SU-DHL-6 (cell line): ENCODE measurements at regions not wholly inside any gene's neighbourhood (a gene's known extent, or its start where the extent isn't known, plus 50 kb on each side); places are given as distances from the start of the nearest gene placed in this dataset.

ENCODE experiments used
- H2AFZ ChIP-seq: fragments of 200-600 bp; sonication (generic); 2 replicates; pipeline ENCODE4 v1.6.1; 2014; ENCODE audit warnings: low read depth, mild to moderate bottlenecking, moderate library complexity, mixed read lengths, antibody characterized with exemption, low read length; ENCODE audit not compliant: severe bottlenecking
- H3F3A ChIP-seq: fragments of 200-600 bp; shearing (Covaris generic); 2 replicates; pipeline ENCODE4 v1.6.0; 2016; ENCODE audit warnings: antibody characterized with exemption, mild to moderate bottlenecking; ENCODE audit not compliant: insufficient read depth
- H3K27ac ChIP-seq: fragments of 200-600 bp; sonication (generic); 2 replicates; pipeline ENCODE4 v1.5.1; 2016; ENCODE audit warnings: low read depth, mild to moderate bottlenecking, low read length, moderate library complexity, mixed read lengths
- H3K27me3 ChIP-seq: fragments of 200-600 bp; sonication (generic), shearing (Covaris generic); 2 replicates; pipeline ENCODE4 v1.6.0; 2014; ENCODE audit warnings: mild to moderate bottlenecking, low read length
- H3K36me3 ChIP-seq: fragments of 200-600 bp; sonication (generic); 2 replicates; pipeline ENCODE4 v1.6.1; 2014; ENCODE audit warnings: mild to moderate bottlenecking, low read length, mixed read lengths
- H3K4me2 ChIP-seq: fragments of 300-600, 200-600 bp; shearing (Covaris generic), sonication (generic); 2 replicates; pipeline ENCODE4 v1.6.0; 2014; ENCODE audit warnings: low read length, low read depth, mild to moderate bottlenecking; ENCODE audit not compliant: poor library complexity, severe bottlenecking
- H3K4me3 ChIP-seq: fragments of 200-600 bp; sonication (generic); 2 replicates; pipeline ENCODE4 v1.5.1; 2014; ENCODE audit warnings: antibody characterized with exemption, low read length, mild to moderate bottlenecking, mixed read lengths; ENCODE audit not compliant: insufficient read depth, poor library complexity, severe bottlenecking
- H3K79me2 ChIP-seq: fragments of 200-600 bp; sonication (generic); 2 replicates; pipeline ENCODE4 v1.6.1; 2014; ENCODE audit warnings: mild to moderate bottlenecking, low read length, moderate library complexity; ENCODE audit not compliant: insufficient read depth
- H3K9ac ChIP-seq: fragments of 200-600 bp; sonication (generic); 2 replicates; pipeline ENCODE4 v1.7.0; 2014; ENCODE audit warnings: mild to moderate bottlenecking, low read length
- H3K9me2 ChIP-seq: fragments of 200-600 bp; sonication (generic); replicated peaks from 2 replicates; pipeline ENCODE4 v1.6.1; 2014; ENCODE audit warnings: low read length; ENCODE audit not compliant: insufficient read depth
- H3K9me3 ChIP-seq: fragments of 200-600 bp; sonication (generic); 2 replicates; pipeline ENCODE4 v1.6.1; 2014; ENCODE audit warnings: low read length, mixed read lengths; ENCODE audit not compliant: insufficient read depth
- H4K20me1 ChIP-seq: fragments of 200-600 bp; sonication (generic); 2 replicates; pipeline ENCODE4 v1.6.1; 2014; ENCODE audit warnings: low read depth, mild to moderate bottlenecking, antibody characterized with exemption, low read length, moderate library complexity, mixed read lengths
- CTCF ChIP-seq: fragments of 200-600 bp; sonication (generic); IDR thresholded peaks from one replicate; pipeline ENCODE4 v1.5.1; 2017; ENCODE audit warnings: antibody characterized with exemption, mild to moderate bottlenecking, low read length, moderate library complexity; ENCODE audit not compliant: insufficient read depth, poor library complexity, severe bottlenecking
- EZH2phosphoT487 ChIP-seq: fragments of 200-600 bp; sonication (generic), shearing (Covaris generic); conservative IDR thresholded peaks from 2 replicates; pipeline ENCODE4 v1.6.1; 2018; ENCODE audit warnings: mild to moderate bottlenecking, antibody characterized with exemption, low read length, moderate library complexity, mixed read lengths

GRCh38 chr22:27476729-27477128, 324.8 kb downstream of the MN1 start:
- TF ChIP-seq EZH2phosphoT487 (no peak), CTCF (no peak)
- H3K79me2 ChIP-seq, result no peaks in the 10 kb centered on the region
- H4K20me1 ChIP-seq, result no peaks in the 10 kb centered on the region
- H3K27ac ChIP-seq, result no peak overlapping the region
- H3K9ac ChIP-seq, result no peak overlapping the region
- no peak overlapping the region for H3K4me2 ChIP-seq
- H3K4me3 ChIP-seq, result no peak overlapping the region
- no peaks in the 10 kb centered on the region for H3K9me3 ChIP-seq
- H3F3A ChIP-seq, result no peaks in the 10 kb centered on the region
- H3K27me3 ChIP-seq, result no peaks in the 10 kb centered on the region
- no peaks in the 10 kb centered on the region for H3K36me3 ChIP-seq
- no peak overlapping the region for H2AFZ ChIP-seq
- no peaks in the 10 kb centered on the region for H3K9me2 ChIP-seq

GRCh38 chr22:27477171-27477570, 324.4 kb downstream of the MN1 start:
- no peaks in the 10 kb centered on the region for H4K20me1 ChIP-seq
- no peak overlapping the region for H3K9ac ChIP-seq
- no peak overlapping the region for H2AFZ ChIP-seq
- no peak overlapping the region for H3K4me2 ChIP-seq
- no peaks in the 10 kb centered on the region for H3K79me2 ChIP-seq
- no peak overlapping the region for H3K27ac ChIP-seq
- TF ChIP-seq CTCF (no peak), EZH2phosphoT487 (no peak)
- no peaks in the 10 kb centered on the region for H3K9me2 ChIP-seq
- no peaks in the 10 kb centered on the region for H3K9me3 ChIP-seq
- no peaks in the 10 kb centered on the region for H3K36me3 ChIP-seq
- no peaks in the 10 kb centered on the region for H3K27me3 ChIP-seq
- no peak overlapping the region for H3K4me3 ChIP-seq
- H3F3A ChIP-seq, result no peaks in the 10 kb centered on the region

- Histone ChIP-seq H4K20me1 (no peaks in the 10 kb centered on the region), H3K36me3 (no peaks in the 10 kb centered on the region), H2AFZ (no peak overlapping the region), H3K9me2 (no peaks in the 10 kb centered on the region), H3K9me3 (no peaks in the 10 kb centered on the region; the same call in 1 of the 2 replicates), H3K27ac (no peak overlapping the region), H3K4me3 (no peak overlapping the region), H3K4me2 (no peak overlapping the region), H3K27me3 (0 out of 2 replicates have a peak, but pooled peaks cover under 1% of the 10 kb centered on the region), H3F3A (no peaks in the 10 kb centered on the region), H3K79me2 (no peaks in the 10 kb centered on the region), H3K9ac (no peak overlapping the region)
- no peak for TF ChIP-seq EZH2phosphoT487
- no peak for TF ChIP-seq CTCF
These were observed 321.1 kb downstream of the MN1 start for GRCh38 chr22:27480487-27480886.

- no peak overlapping the region for H2AFZ ChIP-seq
- H3K9me3 ChIP-seq, result peaks cover 4% of the 10 kb centered on the region; the same call in 1 of the 2 replicates
- H3K79me2 ChIP-seq, result no peaks in the 10 kb centered on the region
- H3K4me2 ChIP-seq, result no peak overlapping the region
- no peak overlapping the region for H3K27ac ChIP-seq
- H3K4me3 ChIP-seq, result no peak overlapping the region
- no peaks in the 10 kb centered on the region for H3K36me3 ChIP-seq
- peaks cover 6% of the 10 kb centered on the region; the same call in 1 of the 2 replicates for H3K27me3 ChIP-seq
- TF ChIP-seq EZH2phosphoT487, result no peak
- TF ChIP-seq CTCF, result no peak
- no peaks in the 10 kb centered on the region for H4K20me1 ChIP-seq
- H3K9ac ChIP-seq, result no peak overlapping the region
- H3F3A ChIP-seq, result no peaks in the 10 kb centered on the region
- no peaks in the 10 kb centered on the region for H3K9me2 ChIP-seq
These were observed 319.2 kb downstream of the MN1 start for GRCh38 chr22:27482402-27482801.
